CD4-positive, alpha-beta T cell (primary cell): ENCODE measurements at regions not wholly inside any gene's neighbourhood (a gene's known extent, or its start where the extent isn't known, plus 50 kb on each side); places are given as distances from the start of the nearest gene placed in this dataset.

Experiments
- ATAC-seq: fragments of 200-7000 bp; cut with Tn5 transposase; one replicate; pipeline ENCODE4 v1.10.0; 2022; ENCODE audit warnings: mild to moderate bottlenecking; ENCODE audit not compliant: poor library complexity
- CTCF ChIA-PET: fragments of 350-600 bp; sonication (Branson Sonifier 250); formaldehyde crosslinking; loops from one replicate; lab custom pipeline; 2021; ENCODE audit warnings: antibody characterized with exemption, inconsistent platforms; lab: Charles Lee
- POLR2A ChIA-PET: fragments of 350-600 bp; sonication (Branson Sonifier 250); formaldehyde crosslinking; loops from one replicate; lab custom pipeline; 2021; ENCODE audit warnings: antibody characterized with exemption, inconsistent platforms; lab: Charles Lee
- DNase-seq, 14 experiments: peaks; one replicate each; pipeline ENCODE4 v3.0.0-alpha.2; 2013 to 2020; ENCODE audit warnings: mixed read lengths in 2 of 14
- H3K27ac ChIP-seq, 2 donors: one replicate each; pipeline versions ENCODE4 v1.5.1 to v1.7.0; 2013; ENCODE audit warnings: low read length in 2 of 2, low read depth in 1 of 2, mild to moderate bottlenecking in 1 of 2
- H3K27me3 ChIP-seq, 2 experiments: 1 replicate in 1 of 2; 2 replicates in 1 of 2; pipeline versions ENCODE4 v1.6.1 to v1.7.0; 2013; ENCODE audit warnings: low read length in 2 of 2, control low read depth in 1 of 2, mild to moderate bottlenecking in 1 of 2, moderate library complexity in 1 of 2; ENCODE audit not compliant: insufficient read depth in 2 of 2, control insufficient read depth in 1 of 2
- H3K36me3 ChIP-seq: one replicate; pipeline ENCODE4 v1.6.1; 2013; ENCODE audit warnings: low read length, control low read depth; ENCODE audit not compliant: insufficient read depth
- H3K4me1 ChIP-seq: one replicate; pipeline ENCODE4 v1.6.1; 2013; ENCODE audit warnings: low read length, control low read depth; ENCODE audit not compliant: insufficient read depth
- H3K4me3 ChIP-seq: one replicate; pipeline ENCODE4 v1.5.1; 2013; ENCODE audit warnings: mild to moderate bottlenecking, low read length, moderate library complexity
- H3K9me3 ChIP-seq, 2 experiments: 1 replicate in 1 of 2; 2 replicates in 1 of 2; pipeline versions ENCODE4 v1.6.1 to v1.7.0; 2013; ENCODE audit warnings: low read length in 2 of 2, mild to moderate bottlenecking in 2 of 2, control low read depth in 1 of 2, moderate library complexity in 1 of 2; ENCODE audit not compliant: control insufficient read depth in 1 of 2, insufficient read depth in 1 of 2
- H3K27ac Mint-ChIP-seq: one replicate; pipeline ENCODE4 v1.8.0; 2020; ENCODE audit warnings: mixed read lengths
- H3K27me3 Mint-ChIP-seq: one replicate; pipeline ENCODE4 v1.8.0; 2021; ENCODE audit warnings: mixed read lengths
- H3K36me3 Mint-ChIP-seq: one replicate; pipeline ENCODE4 v1.8.0; 2021; ENCODE audit warnings: low read depth, mixed read lengths
- H3K4me1 Mint-ChIP-seq: one replicate; pipeline ENCODE4 v1.8.0; 2021; ENCODE audit warnings: low read depth, mixed read lengths
- H3K4me3 Mint-ChIP-seq: one replicate; pipeline ENCODE4 v1.8.0; 2020; ENCODE audit warnings: mild to moderate bottlenecking, mixed read lengths
- H3K9me3 Mint-ChIP-seq: one replicate; pipeline ENCODE4 v1.8.0; 2020; ENCODE audit warnings: mixed read lengths
- CTCF ChIP-seq: fragments of 200-600 bp; IDR thresholded peaks from one replicate; pipeline ENCODE4 v1.8.0; 2022; ENCODE audit warnings: antibody characterized with exemption, mild to moderate bottlenecking
- intact Hi-C, 2 experiments: fragments of 100-400 bp; cut with DNase I in 1 of 2; cut with micrococcal nuclease in 1 of 2; formaldehyde crosslinking; loops; one replicate each; pipeline versions ENCODE4 v1.15.1 to v1.9.0; 2023 to 2025; cut with DNase I, micrococcal nuclease

DNA sequence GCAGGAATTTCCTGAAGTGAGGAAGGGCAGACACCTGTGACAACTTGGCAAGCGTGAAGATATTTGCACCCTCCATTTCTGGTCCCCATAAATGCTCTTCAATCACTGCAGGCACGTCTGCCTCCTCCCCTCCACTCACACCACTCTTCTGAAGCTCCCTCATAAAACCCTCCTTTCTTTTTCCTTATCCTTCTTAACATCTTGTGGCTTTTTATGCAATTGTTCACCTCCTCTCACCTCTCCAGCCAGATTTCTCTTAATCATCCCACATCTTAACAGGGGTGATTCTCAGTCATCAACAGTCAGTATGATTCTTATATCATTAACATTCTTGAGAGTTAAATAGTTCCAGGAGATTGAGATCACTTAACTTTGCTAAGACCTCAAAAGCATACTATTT, 277.4 kb downstream of the SPRY1 start:
- Mint-ChIP-seq H3K9me3 (no peaks in the 10 kb centered on the region), H3K4me1 (no peaks in the 10 kb centered on the region), H3K36me3 (no peaks in the 10 kb centered on the region), H3K27ac (no peak overlapping the region), H3K4me3 (no peak overlapping the region), H3K27me3 (peaks cover 3% of the 10 kb centered on the region)
- Histone ChIP-seq H3K4me3 (no peak overlapping the region), H3K9me3 (no peaks in the 10 kb centered on the region), H3K4me1 (no peaks in the 10 kb centered on the region), H3K27ac (no peak overlapping the region), H3K27me3 (no peaks in the 10 kb centered on the region), H3K36me3 (no peaks in the 10 kb centered on the region)
- no peak for ATAC-seq
- POLR2A ChIA-PET, result no interaction called here
- DNase-seq, result no peak
- CTCF ChIA-PET, result no interaction called here
- intact Hi-C loops, result no loop called here
- no peak for TF ChIP-seq CTCF

- no peaks in the 10 kb centered on the region for H3K4me1 Mint-ChIP-seq
- no peak for DNase-seq
- Histone ChIP-seq H3K4me3 (no peak overlapping the region), H3K36me3 (no peaks in the 10 kb centered on the region), H3K27me3 (no peaks in the 10 kb centered on the region), H3K9me3 (no peaks in the 10 kb centered on the region), H3K4me1 (no peaks in the 10 kb centered on the region), H3K27ac (no peak overlapping the region)
- H3K27ac Mint-ChIP-seq, result no peak overlapping the region
- intact Hi-C loops, result no loop called here
- H3K9me3 Mint-ChIP-seq, result no peaks in the 10 kb centered on the region
- H3K36me3 Mint-ChIP-seq, result no peaks in the 10 kb centered on the region
- H3K4me3 Mint-ChIP-seq, result no peak overlapping the region
- no peaks in the 10 kb centered on the region for H3K27me3 Mint-ChIP-seq
- no peak for ATAC-seq
- no peak for TF ChIP-seq CTCF
- ChIA-PET POLR2A (no interaction called here), CTCF (no interaction called here)
Observed at GRCh38 chr4:123674762-123675465, 278.3 kb downstream of the SPRY1 start.

DNA sequence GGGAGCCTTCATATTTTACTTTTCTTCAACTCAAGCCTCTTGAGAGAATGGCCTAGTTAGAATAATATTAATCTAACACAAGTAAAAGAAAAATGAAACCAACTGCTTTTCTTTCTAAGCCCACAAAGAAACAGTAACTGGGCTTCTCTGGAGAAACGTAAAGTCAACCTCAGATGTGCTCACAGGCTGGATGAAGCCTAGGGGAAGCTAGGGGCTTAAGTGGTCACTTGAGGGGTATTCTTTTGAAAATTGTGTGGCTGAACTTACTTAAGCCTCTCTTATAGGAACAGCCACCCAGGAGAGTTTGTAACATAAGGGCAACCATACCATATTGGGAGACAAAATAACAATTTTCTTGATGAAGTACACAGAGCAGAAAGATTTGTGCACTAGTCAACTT, 279.0 kb downstream of the SPRY1 start:
- Histone ChIP-seq H3K36me3 (no peaks in the 10 kb centered on the region), H3K4me3 (no peak overlapping the region), H3K9me3 (no peaks in the 10 kb centered on the region), H3K4me1 (no peaks in the 10 kb centered on the region), H3K27ac (no peak overlapping the region), H3K27me3 (no peaks in the 10 kb centered on the region)
- no peaks in the 10 kb centered on the region for H3K36me3 Mint-ChIP-seq
- ChIA-PET POLR2A (no interaction called here), CTCF (no interaction called here)
- intact Hi-C loops, result no loop called here
- no peaks in the 10 kb centered on the region for H3K4me1 Mint-ChIP-seq
- ATAC-seq (no peak), DNase-seq (no peak)
- no peak for TF ChIP-seq CTCF
- H3K27ac Mint-ChIP-seq, result no peak overlapping the region
- no peak overlapping the region for H3K4me3 Mint-ChIP-seq
- H3K27me3 Mint-ChIP-seq, result no peaks in the 10 kb centered on the region
- no peaks in the 10 kb centered on the region for H3K9me3 Mint-ChIP-seq
